PFSK-1 (cell line): ENCODE measurements at regions not wholly inside any gene's neighbourhood (a gene's known extent, or its start where the extent isn't known, plus 50 kb on each side); places are given as distances from the start of the nearest gene placed in this dataset.

Source experiments
- FOXP2 ChIP-seq: optimal IDR thresholded peaks from 2 replicates; pipeline ENCODE3; 2011; ENCODE audit warnings: borderline replicate concordance, control low read depth, inconsistent platforms; ENCODE audit not compliant: insufficient read depth; ENCODE audit errors: extremely low read length, extremely low read depth
- POLR2AphosphoS5 ChIP-seq: IDR thresholded peaks from 2 replicates; pipeline ENCODE4 v1.6.1; 2012; ENCODE audit warnings: low read depth, mild to moderate bottlenecking, control low read depth, low read length, moderate library complexity
- REST ChIP-seq, 2 experiments: IDR thresholded peaks; 2 replicates each; pipeline versions ENCODE4 v1.6.1 to v1.8.0; 2011 to 2012; ENCODE audit warnings: low read depth in 2 of 2, low read length in 2 of 2, control low read depth in 1 of 2, inconsistent platforms in 1 of 2, mild to moderate bottlenecking in 1 of 2, moderate library complexity in 1 of 2; ENCODE audit not compliant: insufficient read depth in 1 of 2
- SIN3A ChIP-seq: IDR thresholded peaks from 2 replicates; pipeline ENCODE4 v1.6.1; 2012; ENCODE audit warnings: mild to moderate bottlenecking, low read length, moderate library complexity, borderline replicate concordance; ENCODE audit not compliant: insufficient read depth
- TAF1 ChIP-seq: IDR thresholded peaks from 2 replicates; pipeline ENCODE4 v1.6.1; 2012; ENCODE audit warnings: low read length, control low read depth, borderline replicate concordance; ENCODE audit not compliant: insufficient read depth

GRCh38 chr14:55884819-55885218, 233.4 kb upstream of the PELI2 start:
- TF ChIP-seq REST (IDR thresholded peaks at IDR 0.05; ENCODE audit: insufficient read depth in 1 of 2, low read depth in 2 of 2, low read length in 2 of 2): no peak
- TF ChIP-seq FOXP2: no peak
- no peak for TF ChIP-seq TAF1
- TF ChIP-seq POLR2AphosphoS5: no peak
- TF ChIP-seq SIN3A: no peak

- TF ChIP-seq FOXP2 (no peak), POLR2AphosphoS5 (no peak), REST (IDR thresholded peaks at IDR 0.05; ENCODE audit: insufficient read depth in 1 of 2, low read depth in 2 of 2, low read length in 2 of 2) (no peak), SIN3A (no peak), TAF1 (no peak)
These were observed 229.1 kb upstream of the PELI2 start for GRCh38 chr14:55889124-55889523.

GRCh38 chr14:55891692-55892091, 226.5 kb upstream of the PELI2 start:
- TF ChIP-seq SIN3A (no peak), REST (IDR thresholded peaks at IDR 0.05; ENCODE audit: insufficient read depth in 1 of 2, low read depth in 2 of 2, low read length in 2 of 2) (no peak), POLR2AphosphoS5 (no peak), TAF1 (no peak), FOXP2 (no peak)

GRCh38 chr14:55892906-55893305, 225.3 kb upstream of the PELI2 start:
- TF ChIP-seq SIN3A: no peak
- TF ChIP-seq TAF1: no peak
- TF ChIP-seq FOXP2: no peak
- no peak for TF ChIP-seq REST (IDR thresholded peaks at IDR 0.05; ENCODE audit: insufficient read depth in 1 of 2, low read depth in 2 of 2, low read length in 2 of 2)
- TF ChIP-seq POLR2AphosphoS5: no peak

- no peak for TF ChIP-seq REST (IDR thresholded peaks at IDR 0.05; ENCODE audit: insufficient read depth in 1 of 2, low read depth in 2 of 2, low read length in 2 of 2)
- TF ChIP-seq FOXP2: no peak
- TF ChIP-seq SIN3A: no peak
- no peak for TF ChIP-seq POLR2AphosphoS5
- TF ChIP-seq TAF1: no peak
These were observed 224.5 kb upstream of the PELI2 start for GRCh38 chr14:55893705-55894104.
